ENCODE measurements at regions not wholly inside any gene's neighbourhood (a gene's known extent, or its start where the extent isn't known, plus 50 kb on each side); places are given as distances from the start of the nearest gene placed in this dataset.
A peak's percentile ranks its signal among the peaks of the same experiment; 100 is the strongest.

- TF ChIP-seq CTCF (IDR thresholded peaks at IDR 0.05; ENCODE audit: unreplicated experiment): no peak
- Mint-ChIP-seq H3K27me3 (peaks cover 27% of the 10 kb centered on the region), H3K27ac (no peak overlapping the region), H3K4me3 (ENCODE audit: low read depth) (no peak overlapping the region), H3K4me1 (ENCODE audit: low read depth) (peaks cover 16% of the 10 kb centered on the region), H3K36me3 (ENCODE audit: insufficient read depth) (peaks cover 2% of the 10 kb centered on the region), H3K9me3 (ENCODE audit: low read depth) (peaks cover 5% of the 10 kb centered on the region)
- DNase-seq (ENCODE audit: low spot score, unreplicated experiment): no peak
These were observed 82.5 kb downstream of the SPP2 start for GRCh38 chr2:234133004-234133403.

GRCh38 chr2:234130777-234131181, 80.3 kb downstream of the SPP2 start:
- H3K9me3 Mint-ChIP-seq (ENCODE audit: low read depth): no peaks in the 10 kb centered on the region
- H3K27ac Mint-ChIP-seq: peak overlapping the region; percentile 6
- no peak for DNase-seq (ENCODE audit: low spot score, unreplicated experiment)
- H3K4me3 Mint-ChIP-seq (ENCODE audit: low read depth): no peak overlapping the region
- peaks cover 27% of the 10 kb centered on the region for H3K27me3 Mint-ChIP-seq
- no peaks in the 10 kb centered on the region for H3K36me3 Mint-ChIP-seq (ENCODE audit: insufficient read depth)
- peaks cover 4% of the 10 kb centered on the region for H3K4me1 Mint-ChIP-seq (ENCODE audit: low read depth)
- TF ChIP-seq CTCF (IDR thresholded peaks at IDR 0.05; ENCODE audit: unreplicated experiment): no peak

- H3K27ac Mint-ChIP-seq: no peak overlapping the region
- H3K4me1 Mint-ChIP-seq (ENCODE audit: low read depth): no peaks in the 10 kb centered on the region
- no peaks in the 10 kb centered on the region for H3K9me3 Mint-ChIP-seq (ENCODE audit: low read depth)
- no peak for TF ChIP-seq CTCF (IDR thresholded peaks at IDR 0.05; ENCODE audit: unreplicated experiment)
- DNase-seq (ENCODE audit: low spot score, unreplicated experiment): no peak
- peaks cover 23% of the 10 kb centered on the region for H3K27me3 Mint-ChIP-seq
- H3K4me3 Mint-ChIP-seq (ENCODE audit: low read depth): no peak overlapping the region
- H3K36me3 Mint-ChIP-seq (ENCODE audit: insufficient read depth): no peaks in the 10 kb centered on the region
These were observed 78.1 kb downstream of the SPP2 start for GRCh38 chr2:234128606-234129005.

Data from progenitor cell of endocrine pancreas (in vitro differentiated cells).